Glomerular visceral epithelial cell (primary cell): ENCODE measurements at regions not wholly inside any gene's neighbourhood (a gene's known extent, or its start where the extent isn't known, plus 50 kb on each side); places are given as distances from the start of the nearest gene placed in this dataset.
A peak's percentile ranks its signal among the peaks of the same experiment; 100 is the strongest.

Experiments used
- DNase-seq: peaks from one replicate; pipeline ENCODE4 v3.0.0-alpha.2; 2016; ENCODE audit errors: extremely low spot score

GRCh38 chr17:73785496-73785895, 141.3 kb upstream of the SDK2 start:
- no peak for DNase-seq

- DNase-seq: no peak
These were observed 141.9 kb upstream of the SDK2 start for GRCh38 chr17:73785958-73786743.

- no peak for DNase-seq
These were observed 143.1 kb upstream of the SDK2 start for GRCh38 chr17:73787076-73788059.

- no peak for DNase-seq
These were observed 143.9 kb upstream of the SDK2 start for GRCh38 chr17:73788111-73788510.

GRCh38 chr17:73791121-73791520, 146.9 kb upstream of the SDK2 start:
- DNase-seq: no peak

GRCh38 chr17:73791631-73792030, 147.4 kb upstream of the SDK2 start:
- DNase-seq: no peak

GRCh38 chr17:73792994-73793393, 148.7 kb upstream of the SDK2 start:
- no peak for DNase-seq

- DNase-seq: no peak
These were observed 150.1 kb upstream of the SDK2 start for GRCh38 chr17:73794336-73794735.

GRCh38 chr17:73795730-73796129, 151.5 kb upstream of the SDK2 start:
- DNase-seq: no peak

GRCh38 chr17:73797594-73798110, 153.4 kb upstream of the SDK2 start:
- DNase-seq: no peak

GRCh38 chr17:73798111-73798748, 154.0 kb upstream of the SDK2 start:
- peak; percentile 79 for DNase-seq

- DNase-seq: no peak
These were observed 154.9 kb upstream of the SDK2 start for GRCh38 chr17:73799096-73799495.

- DNase-seq: no peak
These were observed 155.8 kb upstream of the SDK2 start for GRCh38 chr17:73799781-73800627.

- DNase-seq: no peak
These were observed 156.6 kb upstream of the SDK2 start for GRCh38 chr17:73800893-73801292.

GRCh38 chr17:73801455-73802100, 157.3 kb upstream of the SDK2 start:
- DNase-seq: no peak

GRCh38 chr17:73802314-73802713, 158.1 kb upstream of the SDK2 start:
- no peak for DNase-seq

GRCh38 chr17:73802871-73803270, 158.6 kb upstream of the SDK2 start:
- DNase-seq: no peak

GRCh38 chr17:73803964-73804435, 159.8 kb upstream of the SDK2 start:
- DNase-seq: no peak

GRCh38 chr17:73806768-73807167, 162.5 kb upstream of the SDK2 start:
- no peak for DNase-seq

GRCh38 chr17:73813201-73813600, 169.0 kb upstream of the SDK2 start:
- no peak for DNase-seq
